Epithelial cell of proximal tubule (primary cell): ENCODE measurements at regions not wholly inside any gene's neighbourhood (a gene's known extent, or its start where the extent isn't known, plus 50 kb on each side); places are given as distances from the start of the nearest gene placed in this dataset.

Experiments
- DNase-seq: peaks from one replicate; pipeline ENCODE4 v3.0.0-alpha.2; 2011; ENCODE audit warnings: low read depth
- H3K4me3 ChIP-seq: 2 replicates; pipeline ENCODE4 v1.5.1; 2011; ENCODE audit warnings: low read depth, mild to moderate bottlenecking, low read length
- CTCF ChIP-seq: conservative IDR thresholded peaks from 2 replicates; pipeline ENCODE4 v1.5.1; 2012; ENCODE audit warnings: low read depth, mild to moderate bottlenecking, low read length

- no peak for TF ChIP-seq CTCF
- DNase-seq, result no peak
- H3K4me3 ChIP-seq, result no peak overlapping the region
Observed at GRCh38 chr2:120425014-120425413, 79.1 kb downstream of the INHBB start.

GRCh38 chr2:120428748-120429147 is 82.8 kb downstream of the INHBB start:
- no peak overlapping the region for H3K4me3 ChIP-seq
- TF ChIP-seq CTCF, result no peak
- DNase-seq, result no peak

GRCh38 chr2:120429586-120430500 is 83.9 kb downstream of the INHBB start:
- TF ChIP-seq CTCF, result no peak
- H3K4me3 ChIP-seq, result no peak overlapping the region
- no peak for DNase-seq

- TF ChIP-seq CTCF, result no peak
- DNase-seq, result no peak
- H3K4me3 ChIP-seq, result no peak overlapping the region
Observed at GRCh38 chr2:120430501-120430830, 84.5 kb downstream of the INHBB start.

- no peak for DNase-seq
- no peak overlapping the region for H3K4me3 ChIP-seq
- no peak for TF ChIP-seq CTCF
Observed at GRCh38 chr2:120430957-120431356, 85.0 kb downstream of the INHBB start.

- no peak for DNase-seq
- no peak for TF ChIP-seq CTCF
Observed at GRCh38 chr2:120431386-120432292, 85.7 kb downstream of the INHBB start.

More at GRCh38 chr2:120431386-120432292, 85.7 kb downstream of the INHBB start:
- H3K4me3 ChIP-seq, result no peak overlapping the region
